UCSD-AML1 (cell line): ENCODE measurements at regions not wholly inside any gene's neighbourhood (a gene's known extent, or its start where the extent isn't known, plus 50 kb on each side); places are given as distances from the start of the nearest gene placed in this dataset.

Experiments used
- DNase-seq: peaks from one replicate; lab custom pipeline; 2025; ENCODE audit not compliant: unreplicated experiment; lab: John Stamatoyannopoulos, UW

- DNase-seq = no peak
Measured at GRCh38 chr4:14023896-14024295, 396.4 kb upstream of the BOD1L1 start.

GRCh38 chr4:14025111-14025510 lies 397.6 kb upstream of the BOD1L1 start:
- DNase-seq = no peak

- DNase-seq = no peak
Measured at GRCh38 chr4:14025891-14026290, 398.4 kb upstream of the BOD1L1 start.

- DNase-seq = no peak
Measured at GRCh38 chr4:14028862-14029261, 401.3 kb upstream of the BOD1L1 start.

GRCh38 chr4:14035076-14035475 lies 407.6 kb upstream of the BOD1L1 start:
- DNase-seq = no peak

GRCh38 chr4:14043203-14043602 lies 415.7 kb upstream of the BOD1L1 start:
- DNase-seq = no peak

GRCh38 chr4:14046642-14047041 lies 419.1 kb upstream of the BOD1L1 start:
- no peak for DNase-seq

GRCh38 chr4:14047840-14048239 lies 420.3 kb upstream of the BOD1L1 start:
- no peak for DNase-seq

GRCh38 chr4:14049946-14050345 lies 422.4 kb upstream of the BOD1L1 start:
- no peak for DNase-seq

GRCh38 chr4:14053291-14053690 lies 425.8 kb upstream of the BOD1L1 start:
- no peak for DNase-seq

- no peak for DNase-seq
Measured at GRCh38 chr4:14054391-14054790, 426.9 kb upstream of the BOD1L1 start.

- DNase-seq = no peak
Measured at GRCh38 chr4:14059006-14059405, 431.5 kb upstream of the BOD1L1 start.

GRCh38 chr4:14064984-14065383 lies 437.5 kb upstream of the BOD1L1 start:
- no peak for DNase-seq

- DNase-seq = no peak
Measured at GRCh38 chr4:14065406-14065805, 437.9 kb upstream of the BOD1L1 start.

- DNase-seq = no peak
Measured at GRCh38 chr4:14066979-14067378, 439.5 kb upstream of the BOD1L1 start.

GRCh38 chr4:14069886-14070285 lies 442.4 kb upstream of the BOD1L1 start:
- no peak for DNase-seq

GRCh38 chr4:14070289-14070880 lies 442.9 kb upstream of the BOD1L1 start:
- no peak for DNase-seq

- DNase-seq = no peak
Measured at GRCh38 chr4:14072506-14072905, 445.0 kb upstream of the BOD1L1 start.

GRCh38 chr4:14076776-14077175 lies 449.3 kb upstream of the BOD1L1 start:
- no peak for DNase-seq

GRCh38 chr4:14078326-14078725 lies 450.8 kb upstream of the BOD1L1 start:
- DNase-seq = no peak

GRCh38 chr4:14079601-14080000 lies 452.1 kb upstream of the BOD1L1 start:
- no peak for DNase-seq

- DNase-seq = no peak
Measured at GRCh38 chr4:14083150-14083549, 455.6 kb upstream of the BOD1L1 start.

GRCh38 chr4:14084598-14084997 lies 457.1 kb upstream of the BOD1L1 start:
- DNase-seq = no peak

GRCh38 chr4:14087459-14087858 lies 459.9 kb upstream of the BOD1L1 start:
- DNase-seq = no peak
